Caki2 (cell line): ENCODE measurements at regions not wholly inside any gene's neighbourhood (a gene's known extent, or its start where the extent isn't known, plus 50 kb on each side); places are given as distances from the start of the nearest gene placed in this dataset.

Experiments
- DNase-seq: peaks from one replicate; pipeline ENCODE4 v3.0.0-alpha.2; 2015; ENCODE audit warnings: low read depth
- in situ Hi-C: cut with HindIII; loops from 2 replicates; pipeline ENCODE4 v1.10.0; 2016; ENCODE audit warnings: low sequenced_read_pairs, low pct_unique_long_range_greater_than_20kb, mixed read lengths

GRCh38 chr2:163247156-163247846 is 408.7 kb upstream of the KCNH7 start:
- in situ Hi-C loops, result no loop called here
- DNase-seq, result peak; percentile 18

- DNase-seq, result no peak
- in situ Hi-C loops, result no loop called here
These were observed 407.6 kb upstream of the KCNH7 start for GRCh38 chr2:163246135-163246534.

DNA sequence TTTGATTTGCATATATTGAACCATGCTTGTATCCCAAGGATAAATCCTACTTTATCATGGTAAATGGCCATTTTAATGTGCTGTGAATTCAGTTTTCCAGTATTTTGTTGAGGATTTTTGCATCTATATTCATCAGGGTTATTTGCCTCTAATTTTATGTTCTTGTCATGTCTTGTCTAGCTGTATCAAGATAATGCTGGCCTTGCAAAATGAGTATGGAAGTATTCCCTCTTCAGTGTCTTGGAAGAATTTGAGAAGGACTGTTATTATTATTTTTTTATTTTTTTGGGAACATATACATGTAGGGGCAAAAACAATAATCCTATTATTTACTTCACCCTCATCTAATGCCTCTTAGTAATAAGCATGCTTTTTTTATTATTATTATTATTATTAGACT is 398.0 kb upstream of the KCNH7 start:
- in situ Hi-C loops, result no loop called here
- no peak for DNase-seq

DNA sequence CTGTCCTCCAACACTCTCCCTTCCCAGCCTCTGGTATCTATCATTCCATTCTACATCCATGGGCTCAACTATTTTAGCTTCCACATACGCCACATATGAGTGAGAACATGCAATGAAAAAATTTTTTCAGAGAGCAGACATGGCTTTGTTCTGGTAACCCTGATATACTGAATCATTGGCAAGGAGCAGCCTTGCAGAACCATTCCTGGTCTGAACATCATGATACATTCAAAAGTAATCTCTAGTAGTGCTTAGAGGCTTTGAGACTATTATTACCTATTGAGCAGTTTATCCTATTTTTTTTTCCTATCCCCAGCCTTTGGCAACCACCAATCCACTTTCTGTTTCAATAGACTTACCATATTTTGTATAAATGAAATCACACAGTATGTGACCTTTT is 393.1 kb upstream of the KCNH7 start:
- no peak for DNase-seq
- in situ Hi-C loops, result no loop called here

GRCh38 chr2:163213661-163214081 is 375.1 kb upstream of the KCNH7 start:
- peak; percentile 79 for DNase-seq
- in situ Hi-C loops, result no loop called here

GRCh38 chr2:163210430-163210918 is 371.9 kb upstream of the KCNH7 start:
- DNase-seq, result peak; percentile 74
- in situ Hi-C loops, result no loop called here

GRCh38 chr2:163207693-163208370 is 369.3 kb upstream of the KCNH7 start:
- peak; percentile 95 for DNase-seq
- in situ Hi-C loops, result no loop called here

- in situ Hi-C loops, result no loop called here
- no peak for DNase-seq
These were observed 367.2 kb upstream of the KCNH7 start for GRCh38 chr2:163205589-163206254.

DNA sequence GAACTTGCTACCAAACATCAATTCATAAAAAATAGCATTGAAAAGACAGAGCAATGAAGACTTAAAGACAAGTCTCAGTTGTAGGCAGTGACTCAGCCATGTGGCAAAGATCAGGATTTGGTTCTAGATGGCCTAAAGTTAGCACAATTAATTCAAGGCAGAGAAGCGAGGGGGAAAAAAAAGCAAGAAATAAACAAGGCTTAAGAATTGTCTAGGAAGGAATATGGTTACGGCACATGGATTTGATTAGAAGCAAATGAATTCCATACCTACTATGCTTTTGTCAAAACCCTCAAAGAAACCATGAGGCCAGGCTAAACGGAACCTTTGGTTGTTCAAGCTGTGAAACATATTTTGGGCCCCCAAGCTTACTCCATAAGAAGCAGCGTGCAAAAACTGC is 362.2 kb upstream of the KCNH7 start:
- DNase-seq, result no peak
- in situ Hi-C loops, result no loop called here

DNA sequence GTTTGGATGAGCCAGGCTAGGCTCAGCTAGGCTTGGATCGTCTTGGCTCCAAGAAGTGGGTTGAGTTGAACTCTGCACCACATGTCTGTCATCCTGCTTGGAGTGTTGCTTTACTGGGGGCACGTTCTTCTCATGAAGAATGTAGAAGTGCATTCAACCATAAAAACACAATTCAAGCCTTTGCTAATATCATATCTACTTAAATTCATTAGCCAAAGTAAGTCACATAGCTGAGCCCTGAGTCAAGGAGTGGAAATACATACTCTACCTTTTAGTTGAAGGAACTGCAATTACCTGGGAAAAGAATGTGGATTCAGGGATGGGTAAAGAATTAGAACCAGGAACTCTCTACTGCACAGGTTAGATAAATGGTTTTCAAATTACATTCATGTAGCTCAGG is 360.4 kb upstream of the KCNH7 start:
- in situ Hi-C loops, result no loop called here
- DNase-seq, result peak; percentile 71

GRCh38 chr2:163198007-163198406 is 359.4 kb upstream of the KCNH7 start:
- in situ Hi-C loops, result no loop called here
- DNase-seq, result no peak

- in situ Hi-C loops, result no loop called here
- peak; percentile 39 for DNase-seq
These were observed 352.8 kb upstream of the KCNH7 start for GRCh38 chr2:163191372-163191771.

- no peak for DNase-seq
- in situ Hi-C loops, result no loop called here
These were observed 349.6 kb upstream of the KCNH7 start for GRCh38 chr2:163187995-163188655.

DNA sequence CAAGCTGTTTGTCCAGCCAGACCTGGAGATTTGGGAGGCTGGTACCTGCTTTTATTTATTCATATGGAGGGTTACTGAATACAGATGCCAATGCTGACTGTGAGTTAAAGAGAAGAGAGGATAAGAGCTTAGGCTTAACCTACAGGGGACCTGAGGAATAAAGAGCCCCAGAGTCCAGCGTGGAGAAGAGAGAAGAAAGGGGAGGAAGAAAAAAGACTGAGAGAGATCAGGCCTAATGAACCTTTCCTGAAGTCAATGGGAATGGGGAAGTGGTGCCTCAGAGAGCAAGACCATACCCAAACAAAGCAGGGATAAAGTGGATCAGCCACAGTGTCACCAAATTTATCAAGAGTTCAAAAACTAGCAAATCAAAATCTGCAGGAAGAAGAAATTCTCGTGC is 348.6 kb upstream of the KCNH7 start:
- in situ Hi-C loops, result no loop called here
- no peak for DNase-seq

- in situ Hi-C loops, result no loop called here
These were observed 346.6 kb upstream of the KCNH7 start for GRCh38 chr2:163185160-163185559.

DNA sequence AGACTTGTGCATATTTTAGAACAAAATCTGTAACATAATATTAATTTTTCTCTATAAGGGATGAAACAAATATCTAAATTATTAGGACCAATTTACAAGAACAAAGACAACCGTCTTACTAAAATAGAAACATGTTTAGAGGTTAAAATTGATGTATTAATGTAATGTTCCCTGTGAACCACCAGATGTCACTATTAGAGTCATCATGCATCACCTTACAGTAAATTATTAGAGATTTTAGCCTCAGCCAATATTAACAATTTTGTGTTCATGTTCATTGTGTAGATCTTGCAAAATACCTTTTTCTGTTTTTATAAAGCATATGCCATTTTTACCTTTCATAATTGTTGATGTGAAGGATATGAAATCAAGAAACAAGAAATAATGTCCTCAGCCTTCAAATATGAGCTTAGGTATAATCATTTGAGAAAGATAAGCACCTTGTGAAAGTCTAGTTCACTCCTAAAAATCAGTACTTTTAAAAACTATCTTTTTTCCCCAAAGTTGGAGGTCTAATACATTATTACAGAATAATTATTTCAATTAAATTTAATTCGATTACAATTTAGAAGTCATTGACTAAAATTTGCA is 344.3 kb upstream of the KCNH7 start:
- in situ Hi-C loops, result no loop called here

More at GRCh38 chr2:163185160-163185559, 346.6 kb upstream of the KCNH7 start:
- no peak for DNase-seq

DNA sequence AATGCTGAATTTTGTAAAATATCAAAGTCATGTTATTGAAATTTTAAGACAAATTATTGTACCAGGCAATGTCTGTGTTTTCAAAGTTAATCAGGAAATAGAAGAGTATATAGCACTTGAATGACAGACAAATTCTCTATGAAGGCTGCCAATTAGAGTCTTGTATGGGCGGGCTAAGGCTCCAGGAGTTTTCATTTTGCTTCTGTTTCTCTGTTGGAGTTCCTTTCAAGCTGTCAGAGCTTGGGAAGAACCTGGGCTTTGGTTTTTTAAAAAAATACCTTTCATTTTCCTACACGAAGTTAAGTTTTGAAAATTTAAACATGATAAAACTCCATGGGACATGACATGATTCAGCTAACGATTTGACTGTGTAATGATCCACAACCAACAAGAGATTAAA is 339.0 kb upstream of the KCNH7 start:
- no peak for DNase-seq
- in situ Hi-C loops, result no loop called here

More for the DNA sequence above, 344.3 kb upstream of the KCNH7 start:
- no peak for DNase-seq

- in situ Hi-C loops, result no loop called here
- no peak for DNase-seq
These were observed 336.7 kb upstream of the KCNH7 start for GRCh38 chr2:163175294-163175693.
